ENCODE measurements at regions not wholly inside any gene's neighbourhood (a gene's known extent, or its start where the extent isn't known, plus 50 kb on each side); places are given as distances from the start of the nearest gene placed in this dataset.
A peak's percentile ranks its signal among the peaks of the same experiment; 100 is the strongest.

DNA sequence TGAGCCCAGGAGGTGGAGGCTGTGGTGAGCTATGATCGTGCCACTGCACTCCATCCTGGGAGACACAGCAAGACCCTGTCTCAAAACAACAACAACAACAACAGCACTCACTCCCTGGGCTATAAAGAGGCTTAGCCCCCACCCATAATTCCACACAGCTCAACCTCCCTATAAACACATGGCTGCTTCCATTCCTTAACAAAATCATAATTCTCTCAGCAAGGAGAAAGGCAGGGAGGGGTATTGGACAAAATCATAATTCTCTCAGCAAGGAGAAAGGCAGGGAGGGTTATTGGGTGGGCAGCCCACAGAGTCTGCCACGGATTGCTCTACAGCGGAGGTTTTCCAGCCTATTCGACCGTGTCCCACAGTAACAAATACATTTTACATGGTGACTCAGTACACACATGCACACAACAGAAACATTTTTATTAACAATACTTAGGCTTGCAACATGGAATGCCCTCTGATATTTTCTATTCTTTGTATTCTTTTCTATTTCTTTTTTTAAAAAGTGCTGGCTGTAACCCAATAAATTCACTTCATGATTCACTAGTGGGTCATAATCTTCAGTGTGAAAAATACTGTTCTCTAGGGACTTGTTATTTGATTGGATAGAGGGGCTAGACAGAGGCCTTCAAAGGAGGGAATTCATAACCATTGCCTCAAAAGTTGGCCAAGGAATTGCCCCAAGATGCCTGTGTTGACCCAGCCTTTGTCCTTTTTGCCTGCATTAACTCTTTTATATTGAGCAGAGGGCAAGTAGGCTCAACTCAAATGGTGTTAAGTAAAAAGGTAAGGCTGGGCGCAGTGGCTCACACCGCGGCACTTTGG lies 50.6 kb upstream of the ZMYND8 start:
- Histone ChIP-seq H3K36me3 (ENCODE audit: control insufficient read depth in 2 of 2, insufficient read depth in 2 of 2, low read length in 2 of 2) (no peaks in the 10 kb centered on the region), H3K4me3 (ENCODE audit: low read length in 2 of 2) (no peak overlapping the region), H3K27ac (ENCODE audit: low read depth in 2 of 2, low read length in 2 of 2) (no peak overlapping the region), H3K9ac (ENCODE audit: low read depth in 1 of 2, low read length in 2 of 2) (no peak overlapping the region), H3K27me3 (ENCODE audit: control insufficient read depth in 2 of 2, insufficient read depth in 2 of 2, low read length in 2 of 2) (no peaks in the 10 kb centered on the region), H3K9me3 (ENCODE audit: control insufficient read depth in 2 of 2, low read length in 2 of 2) (no peaks in the 10 kb centered on the region), H3K4me1 (ENCODE audit: control insufficient read depth in 2 of 2, insufficient read depth in 2 of 2, low read length in 2 of 2) (no peaks in the 10 kb centered on the region)

DNA sequence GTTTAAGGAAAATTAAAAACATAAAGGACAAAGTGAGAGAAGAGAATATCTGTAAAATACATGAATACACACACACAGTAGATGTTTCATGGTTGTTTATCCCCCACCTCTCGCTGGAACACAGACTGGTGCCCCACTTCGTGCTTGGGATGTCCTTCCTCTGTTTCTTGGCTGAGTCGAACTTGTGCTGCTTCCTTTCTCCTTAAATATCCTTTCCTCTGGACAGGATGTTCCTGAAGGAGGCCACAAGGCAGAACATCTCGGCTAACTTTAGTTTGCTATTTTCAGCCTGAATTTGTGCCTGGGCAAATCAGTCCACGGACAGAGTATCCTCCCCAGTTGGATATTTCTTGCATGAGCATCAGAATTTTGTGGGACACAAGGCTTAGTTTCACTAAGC lies 54.7 kb upstream of the ZMYND8 start:
- peak overlapping the region in 1 of 2 donors; percentile 32 for H3K27ac ChIP-seq (ENCODE audit: low read depth in 2 of 2, low read length in 2 of 2)
- no peaks in the 10 kb centered on the region for H3K27me3 ChIP-seq (ENCODE audit: control insufficient read depth in 2 of 2, insufficient read depth in 2 of 2, low read length in 2 of 2)
- peaks cover 0 to 3% of the 10 kb centered on the region in 2 donors for H3K4me1 ChIP-seq (ENCODE audit: control insufficient read depth in 2 of 2, insufficient read depth in 2 of 2, low read length in 2 of 2)
- H3K9ac ChIP-seq (ENCODE audit: low read depth in 1 of 2, low read length in 2 of 2), result no peak overlapping the region
- H3K36me3 ChIP-seq (ENCODE audit: control insufficient read depth in 2 of 2, insufficient read depth in 2 of 2, low read length in 2 of 2), result no peaks in the 10 kb centered on the region
- H3K4me3 ChIP-seq (ENCODE audit: low read length in 2 of 2), result peak overlapping the region in 1 of 2 donors; percentile 38
- no peaks in the 10 kb centered on the region for H3K9me3 ChIP-seq (ENCODE audit: control insufficient read depth in 2 of 2, low read length in 2 of 2)

DNA sequence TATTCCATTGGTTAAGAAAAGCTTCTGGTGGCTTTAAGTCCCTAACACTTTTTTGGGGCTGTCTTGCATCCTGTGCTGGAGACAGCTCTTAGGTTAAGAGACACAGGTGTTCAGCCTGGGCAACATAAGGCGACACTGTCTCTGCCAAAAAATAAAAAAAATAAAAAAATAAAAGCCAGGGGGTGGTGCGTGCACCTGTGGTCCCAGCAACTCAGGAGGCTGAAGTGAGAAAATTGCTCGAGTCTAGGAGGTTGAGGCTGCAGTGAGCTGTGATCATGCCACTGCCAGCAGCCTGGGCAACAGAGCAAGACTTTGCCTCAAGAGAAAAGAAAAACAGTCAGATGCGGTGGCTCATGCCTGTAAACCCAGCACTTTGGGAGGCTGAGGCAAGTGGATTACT lies 55.6 kb upstream of the ZMYND8 start:
- Histone ChIP-seq H3K9ac (ENCODE audit: low read depth in 1 of 2, low read length in 2 of 2) (no peak overlapping the region), H3K4me3 (ENCODE audit: low read length in 2 of 2) (no peak overlapping the region), H3K9me3 (ENCODE audit: control insufficient read depth in 2 of 2, low read length in 2 of 2) (no peaks in the 10 kb centered on the region), H3K4me1 (ENCODE audit: control insufficient read depth in 2 of 2, insufficient read depth in 2 of 2, low read length in 2 of 2) (peaks cover 0 to 3% of the 10 kb centered on the region in 2 donors), H3K27ac (ENCODE audit: low read depth in 2 of 2, low read length in 2 of 2) (peak overlapping the region in 1 of 2 donors; percentile 58), H3K36me3 (ENCODE audit: control insufficient read depth in 2 of 2, insufficient read depth in 2 of 2, low read length in 2 of 2) (no peaks in the 10 kb centered on the region), H3K27me3 (ENCODE audit: control insufficient read depth in 2 of 2, insufficient read depth in 2 of 2, low read length in 2 of 2) (no peaks in the 10 kb centered on the region)

DNA sequence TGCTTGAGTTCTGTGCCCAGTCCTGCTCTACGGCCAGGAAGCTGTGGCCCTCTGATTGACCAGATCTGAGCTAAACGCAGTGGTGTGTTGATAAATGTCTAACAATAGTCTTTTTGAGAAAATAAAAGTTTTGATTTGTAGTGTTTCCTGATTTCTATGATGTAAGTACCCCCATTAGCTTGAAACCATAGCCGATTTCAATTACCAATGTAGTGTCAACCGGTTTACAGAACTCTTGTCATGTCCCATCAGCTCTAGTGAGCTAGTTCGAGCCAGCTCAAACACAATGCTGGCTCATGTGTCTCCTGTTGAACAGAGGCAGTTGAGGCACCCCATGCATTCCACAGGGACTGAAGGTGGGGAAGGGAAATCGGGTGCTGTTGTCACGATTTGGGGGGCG lies 56.7 kb upstream of the ZMYND8 start:
- Histone ChIP-seq H3K27ac (ENCODE audit: low read depth in 2 of 2, low read length in 2 of 2) (peak overlapping the region in 1 of 2 donors; percentile 58), H3K9ac (ENCODE audit: low read depth in 1 of 2, low read length in 2 of 2) (no peak overlapping the region), H3K9me3 (ENCODE audit: control insufficient read depth in 2 of 2, low read length in 2 of 2) (no peaks in the 10 kb centered on the region), H3K4me1 (ENCODE audit: control insufficient read depth in 2 of 2, insufficient read depth in 2 of 2, low read length in 2 of 2) (peaks cover 0 to 3% of the 10 kb centered on the region in 2 donors), H3K4me3 (ENCODE audit: low read length in 2 of 2) (no peak overlapping the region), H3K36me3 (ENCODE audit: control insufficient read depth in 2 of 2, insufficient read depth in 2 of 2, low read length in 2 of 2) (no peaks in the 10 kb centered on the region), H3K27me3 (ENCODE audit: control insufficient read depth in 2 of 2, insufficient read depth in 2 of 2, low read length in 2 of 2) (no peaks in the 10 kb centered on the region)

DNA sequence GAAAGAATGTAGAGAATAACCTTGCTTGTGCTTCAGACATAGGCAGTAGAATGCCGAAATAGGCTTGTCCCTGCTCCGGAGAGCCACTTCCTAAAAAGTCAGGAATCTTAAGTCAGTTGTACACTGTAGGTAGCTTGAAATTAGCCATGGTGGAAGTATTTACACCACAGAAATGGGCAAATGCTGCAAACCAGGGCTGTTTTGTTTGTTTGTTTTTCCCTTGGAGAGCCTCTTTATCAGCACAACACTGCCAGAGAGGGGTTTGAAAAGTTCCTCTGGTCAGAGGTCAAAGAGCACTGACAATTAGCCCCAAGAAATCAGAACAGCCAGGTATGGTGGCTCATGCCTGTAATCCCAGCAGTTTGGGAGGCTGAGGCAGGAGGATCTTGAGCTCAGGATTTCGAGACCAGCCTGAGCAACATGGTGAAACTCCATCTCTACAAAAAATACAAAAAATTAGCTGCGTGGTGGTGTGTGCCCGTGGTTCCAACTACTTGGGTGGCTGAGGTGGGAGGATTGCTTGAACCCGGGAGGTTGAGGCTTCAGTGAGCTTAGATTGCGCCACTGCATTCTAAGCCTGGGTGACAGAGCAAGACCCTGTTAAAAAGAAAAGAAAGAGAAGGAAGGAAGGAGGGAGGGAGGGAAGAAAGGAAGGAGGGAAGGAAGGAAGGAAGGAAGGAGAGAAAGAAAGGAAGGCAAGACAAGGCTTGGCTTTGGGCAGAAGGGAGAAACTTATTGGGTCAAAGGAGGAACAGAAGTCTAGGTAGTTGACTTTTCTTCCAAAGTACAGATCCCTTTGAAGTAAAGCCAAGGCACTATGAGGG lies 61.0 kb upstream of the ZMYND8 start:
- H3K4me3 ChIP-seq (ENCODE audit: low read length in 2 of 2), result no peak overlapping the region
- H3K9me3 ChIP-seq (ENCODE audit: control insufficient read depth in 2 of 2, low read length in 2 of 2), result no peaks in the 10 kb centered on the region
- H3K4me1 ChIP-seq (ENCODE audit: control insufficient read depth in 2 of 2, insufficient read depth in 2 of 2, low read length in 2 of 2), result peaks cover 0 to 3% of the 10 kb centered on the region in 2 donors
- H3K36me3 ChIP-seq (ENCODE audit: control insufficient read depth in 2 of 2, insufficient read depth in 2 of 2, low read length in 2 of 2), result no peaks in the 10 kb centered on the region
- no peaks in the 10 kb centered on the region for H3K27me3 ChIP-seq (ENCODE audit: control insufficient read depth in 2 of 2, insufficient read depth in 2 of 2, low read length in 2 of 2)
- H3K27ac ChIP-seq (ENCODE audit: low read depth in 2 of 2, low read length in 2 of 2), result peak overlapping the region in 1 of 2 donors; percentile 74
- H3K9ac ChIP-seq (ENCODE audit: low read depth in 1 of 2, low read length in 2 of 2), result no peak overlapping the region

DNA sequence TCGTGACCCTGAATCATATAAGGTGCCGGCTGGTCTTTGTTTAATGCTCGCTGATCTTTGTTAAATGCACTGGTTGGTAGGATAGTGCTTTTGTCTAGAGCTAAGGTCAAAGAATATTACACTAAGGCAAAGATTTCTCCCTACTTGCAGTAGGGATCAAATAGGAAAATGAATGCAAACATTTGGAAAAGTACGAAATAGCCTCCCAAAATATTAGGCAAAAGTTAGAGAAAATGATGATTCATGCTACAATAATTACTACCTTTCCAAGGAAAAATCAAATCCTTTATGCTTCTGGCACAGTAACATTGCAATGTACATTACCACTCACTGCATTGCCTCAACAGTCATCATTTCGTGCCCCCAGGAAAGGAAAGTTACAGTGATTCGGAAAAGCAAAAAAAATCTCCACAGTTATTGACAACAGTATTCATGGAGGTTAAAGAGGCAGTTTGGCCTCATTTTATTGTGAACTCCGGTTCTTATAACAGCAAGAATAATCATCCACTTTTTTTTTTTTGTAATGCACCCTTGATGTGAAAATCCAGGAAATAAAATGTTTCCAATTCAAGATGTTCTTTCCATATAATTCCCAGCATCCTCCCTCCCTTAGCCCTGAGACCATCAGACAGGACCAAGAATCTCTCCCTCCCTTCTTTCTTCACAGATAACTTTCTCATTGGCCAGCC lies 61.7 kb upstream of the ZMYND8 start:
- Histone ChIP-seq H3K27ac (ENCODE audit: low read depth in 2 of 2, low read length in 2 of 2) (no peak overlapping the region), H3K27me3 (ENCODE audit: control insufficient read depth in 2 of 2, insufficient read depth in 2 of 2, low read length in 2 of 2) (no peaks in the 10 kb centered on the region), H3K9ac (ENCODE audit: low read depth in 1 of 2, low read length in 2 of 2) (no peak overlapping the region), H3K9me3 (ENCODE audit: control insufficient read depth in 2 of 2, low read length in 2 of 2) (no peaks in the 10 kb centered on the region), H3K36me3 (ENCODE audit: control insufficient read depth in 2 of 2, insufficient read depth in 2 of 2, low read length in 2 of 2) (no peaks in the 10 kb centered on the region), H3K4me1 (ENCODE audit: control insufficient read depth in 2 of 2, insufficient read depth in 2 of 2, low read length in 2 of 2) (no peaks in the 10 kb centered on the region), H3K4me3 (ENCODE audit: low read length in 2 of 2) (no peak overlapping the region)

DNA sequence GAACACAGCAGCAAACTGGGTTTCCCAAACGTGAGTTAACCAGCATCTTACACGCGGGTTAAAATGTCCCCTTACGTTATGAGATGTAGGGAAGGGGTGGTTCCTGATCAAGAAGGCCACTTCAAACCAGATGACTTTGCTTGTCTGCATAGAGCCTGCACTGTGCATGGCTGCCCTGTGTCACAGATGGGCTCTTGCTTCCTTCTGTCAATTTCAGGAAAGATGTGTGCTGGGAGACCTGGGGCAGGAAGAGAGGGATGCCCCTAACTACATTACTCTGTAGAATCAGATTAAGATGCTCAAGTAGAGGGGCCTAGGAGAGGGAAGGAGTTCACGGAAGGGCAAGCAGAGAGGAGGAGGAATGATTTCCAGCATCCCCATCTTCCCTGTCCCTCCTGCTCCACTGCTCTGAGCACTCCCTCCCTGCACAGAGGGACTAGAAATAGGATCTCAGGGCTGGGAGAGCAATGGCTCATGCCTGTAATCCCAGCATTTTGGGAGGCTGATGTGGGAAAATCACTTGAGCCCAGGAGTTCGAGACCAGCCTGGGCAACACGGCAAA lies 63.5 kb upstream of the ZMYND8 start:
- no peak overlapping the region for H3K27ac ChIP-seq (ENCODE audit: low read depth in 2 of 2, low read length in 2 of 2)

DNA sequence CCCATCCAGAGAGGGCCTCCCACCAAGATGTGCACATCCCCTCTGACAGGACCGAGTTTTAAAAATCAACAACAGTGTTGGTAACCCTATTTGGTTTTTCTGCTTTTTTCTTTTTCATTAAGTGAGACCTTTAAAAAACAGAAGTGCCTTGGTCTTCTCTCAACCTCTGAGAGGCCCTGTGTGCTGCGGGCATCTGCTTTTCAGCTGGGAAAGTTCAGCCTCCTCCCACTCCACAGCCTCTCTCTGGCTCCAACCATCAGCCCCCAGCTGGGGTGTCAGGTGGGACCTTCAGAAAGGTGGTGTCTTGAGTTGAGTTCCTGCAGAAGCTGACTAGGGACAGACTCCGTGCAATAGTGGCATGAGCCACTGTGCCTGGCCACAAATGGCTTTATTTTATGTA lies 64.6 kb upstream of the ZMYND8 start:
- Histone ChIP-seq H3K9ac (ENCODE audit: low read depth in 1 of 2, low read length in 2 of 2) (no peak overlapping the region), H3K4me3 (ENCODE audit: low read length in 2 of 2) (no peak overlapping the region), H3K4me1 (ENCODE audit: control insufficient read depth in 2 of 2, insufficient read depth in 2 of 2, low read length in 2 of 2) (no peaks in the 10 kb centered on the region), H3K27ac (ENCODE audit: low read depth in 2 of 2, low read length in 2 of 2) (no peak overlapping the region), H3K27me3 (ENCODE audit: control insufficient read depth in 2 of 2, insufficient read depth in 2 of 2, low read length in 2 of 2) (no peaks in the 10 kb centered on the region), H3K36me3 (ENCODE audit: control insufficient read depth in 2 of 2, insufficient read depth in 2 of 2, low read length in 2 of 2) (no peaks in the 10 kb centered on the region), H3K9me3 (ENCODE audit: control insufficient read depth in 2 of 2, low read length in 2 of 2) (no peaks in the 10 kb centered on the region)

More for the DNA sequence above, 63.5 kb upstream of the ZMYND8 start:
- H3K9me3 ChIP-seq (ENCODE audit: control insufficient read depth in 2 of 2, low read length in 2 of 2), result no peaks in the 10 kb centered on the region
- H3K27me3 ChIP-seq (ENCODE audit: control insufficient read depth in 2 of 2, insufficient read depth in 2 of 2, low read length in 2 of 2), result no peaks in the 10 kb centered on the region
- no peak overlapping the region for H3K9ac ChIP-seq (ENCODE audit: low read depth in 1 of 2, low read length in 2 of 2)
- H3K4me3 ChIP-seq (ENCODE audit: low read length in 2 of 2), result no peak overlapping the region
- no peaks in the 10 kb centered on the region for H3K4me1 ChIP-seq (ENCODE audit: control insufficient read depth in 2 of 2, insufficient read depth in 2 of 2, low read length in 2 of 2)
- H3K36me3 ChIP-seq (ENCODE audit: control insufficient read depth in 2 of 2, insufficient read depth in 2 of 2, low read length in 2 of 2), result no peaks in the 10 kb centered on the region

DNA sequence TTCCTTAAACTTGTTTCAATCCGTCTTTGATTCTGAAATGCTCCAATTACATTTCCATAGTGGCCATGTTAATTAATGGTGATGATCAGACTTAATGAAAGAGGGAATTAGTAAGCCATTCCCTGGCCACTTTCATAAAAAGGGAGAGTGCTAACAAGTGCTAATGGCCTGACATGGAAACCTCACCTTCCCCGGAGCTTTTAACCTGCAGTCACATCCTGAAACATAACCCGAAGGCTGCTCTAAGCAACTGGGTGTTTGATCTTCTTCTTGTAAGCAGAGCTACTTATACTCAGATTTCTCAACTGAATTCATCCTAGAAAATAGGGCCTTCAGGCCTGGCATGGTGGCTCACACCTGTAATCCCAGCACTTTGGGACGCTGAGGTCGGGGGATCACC lies 67.1 kb upstream of the ZMYND8 start:
- no peak overlapping the region for H3K9ac ChIP-seq (ENCODE audit: low read depth in 1 of 2, low read length in 2 of 2)
- no peaks in the 10 kb centered on the region for H3K36me3 ChIP-seq (ENCODE audit: control insufficient read depth in 2 of 2, insufficient read depth in 2 of 2, low read length in 2 of 2)
- no peaks in the 10 kb centered on the region for H3K27me3 ChIP-seq (ENCODE audit: control insufficient read depth in 2 of 2, insufficient read depth in 2 of 2, low read length in 2 of 2)
- H3K4me3 ChIP-seq (ENCODE audit: low read length in 2 of 2), result no peak overlapping the region
- peaks cover 4 to 6% of the 10 kb centered on the region in 2 donors for H3K9me3 ChIP-seq (ENCODE audit: control insufficient read depth in 2 of 2, low read length in 2 of 2)
- H3K27ac ChIP-seq (ENCODE audit: low read depth in 2 of 2, low read length in 2 of 2), result no peak overlapping the region
- H3K4me1 ChIP-seq (ENCODE audit: control insufficient read depth in 2 of 2, insufficient read depth in 2 of 2, low read length in 2 of 2), result no peaks in the 10 kb centered on the region
